SK-MEL-5 (cell line): ENCODE measurements at regions not wholly inside any gene's neighbourhood (a gene's known extent, or its start where the extent isn't known, plus 50 kb on each side); places are given as distances from the start of the nearest gene placed in this dataset.
"Not testable (repeated sequence)": the region's sequence is repeated elsewhere in the genome, so short reads cannot be mapped to it uniquely, and the experiment has no call there.

Experiments used
- DNase-seq: peaks from one replicate; pipeline ENCODE4 v3.0.0-alpha.2; 2016; ENCODE audit warnings: low read depth, low spot score
- in situ Hi-C: cut with HindIII; loops from 2 replicates; pipeline ENCODE4 v1.10.0; 2016; ENCODE audit warnings: low sequenced_read_pairs, high pct_unique_total_duplicates, low pct_unique_long_range_greater_than_20kb

DNA sequence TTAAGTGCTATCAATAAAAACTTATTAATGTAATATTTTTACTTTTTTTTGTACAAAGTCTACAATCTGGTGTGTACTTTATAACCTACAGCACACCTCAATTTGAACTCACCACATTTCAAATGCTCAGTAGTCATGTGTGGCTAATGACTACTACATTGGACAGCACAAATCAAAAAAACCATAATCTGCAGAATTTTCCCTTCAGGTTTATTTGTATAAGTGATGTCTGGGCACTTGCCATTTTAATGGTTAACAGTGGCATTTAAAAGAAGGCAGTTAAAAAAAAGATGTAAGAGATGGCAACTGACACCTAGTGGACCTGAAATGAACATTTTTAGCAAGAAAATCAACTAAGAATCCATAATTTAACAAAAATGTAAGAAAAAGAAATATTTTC is 124.6 kb upstream of the NRBF2 start:
- in situ Hi-C loops, result no loop called here
- DNase-seq, result no peak

DNA sequence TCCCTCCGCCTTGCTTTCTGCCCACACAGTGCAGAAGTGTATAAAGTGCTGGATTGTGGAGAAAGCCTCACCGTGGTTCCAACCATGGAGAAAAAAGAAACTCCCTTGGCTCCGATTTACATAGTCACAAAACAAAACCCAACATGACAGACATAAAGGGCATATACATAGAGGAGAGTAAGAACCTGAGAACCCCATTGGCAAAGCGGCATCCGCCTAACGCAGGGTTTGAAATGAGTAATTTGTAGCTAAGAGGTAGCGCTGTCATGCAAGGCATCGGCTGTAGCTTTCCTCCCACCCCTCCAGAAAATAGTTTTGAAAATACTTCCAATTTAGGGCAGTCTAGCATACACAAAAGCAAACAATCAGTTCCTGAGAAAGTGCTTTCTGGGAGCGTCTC is 126.0 kb upstream of the NRBF2 start:
- in situ Hi-C loops, result no loop called here
- no peak for DNase-seq

DNA sequence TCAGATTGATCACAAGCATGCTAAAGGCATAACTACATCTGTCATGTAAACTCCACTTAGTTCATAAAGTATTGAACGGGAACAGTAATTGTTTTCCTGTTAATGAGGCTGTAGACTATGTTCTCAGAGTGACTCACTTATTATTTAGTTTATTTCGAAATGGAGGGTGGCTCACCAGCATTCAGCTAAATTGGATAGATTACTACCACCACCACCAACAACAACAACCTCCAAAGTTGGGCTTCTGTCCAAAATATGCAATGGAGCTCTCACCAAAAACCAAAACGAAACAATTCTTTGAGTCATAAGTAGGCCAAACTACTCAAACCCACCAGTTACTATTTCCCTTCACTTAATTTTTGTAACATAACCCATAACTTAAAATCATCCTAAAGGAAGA is 127.9 kb upstream of the NRBF2 start:
- DNase-seq, result no peak
- in situ Hi-C loops, result no loop called here

DNA sequence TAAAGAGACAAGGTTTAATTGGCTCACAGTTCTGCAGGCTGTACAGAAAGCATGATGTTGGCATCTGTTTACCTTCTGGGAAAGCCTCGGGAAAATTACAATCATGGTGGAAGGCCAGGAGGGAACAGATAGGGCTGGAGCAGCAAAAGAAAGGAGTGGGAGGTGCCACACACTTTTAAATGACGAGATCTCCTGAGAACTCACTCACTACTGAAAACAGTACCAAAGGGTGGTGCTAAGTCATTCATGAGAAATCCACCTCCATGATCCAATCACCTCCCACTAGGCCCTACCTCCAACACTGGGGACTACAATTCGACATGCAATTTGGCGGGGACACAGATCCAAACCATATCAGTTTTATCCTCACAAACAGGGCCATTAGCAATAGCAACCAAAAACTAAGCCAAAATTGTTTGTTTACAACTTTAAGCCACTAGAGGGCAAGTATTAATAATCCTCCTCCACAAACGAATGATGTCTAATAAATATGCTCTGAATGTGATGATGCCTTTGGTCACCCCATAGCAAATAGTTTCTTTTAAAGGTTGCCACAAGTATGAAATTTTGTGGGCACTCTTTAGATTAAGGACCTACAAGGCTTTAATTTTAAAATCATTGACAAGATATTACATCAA is 129.2 kb upstream of the NRBF2 start:
- in situ Hi-C loops, result no loop called here
- peak; percentile 46 for DNase-seq

DNA sequence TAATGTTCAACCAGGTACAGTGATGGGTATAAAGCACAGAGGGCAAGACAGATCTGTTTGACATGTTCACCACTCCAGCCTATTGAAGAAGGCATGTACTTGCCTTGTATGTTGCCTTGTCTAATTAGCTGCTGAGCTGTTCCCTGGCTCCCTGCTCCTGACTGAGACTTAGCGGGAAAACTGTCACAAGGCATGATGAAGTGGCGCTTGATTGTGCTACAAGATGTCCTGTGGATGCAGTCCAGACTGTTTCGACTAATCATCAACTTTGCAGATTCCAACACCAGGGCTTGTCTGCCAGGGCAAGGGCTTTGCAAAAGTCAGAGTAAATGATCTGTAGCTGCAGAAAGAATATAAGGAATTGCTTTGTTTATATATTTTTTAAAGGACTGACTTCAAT is 136.2 kb upstream of the NRBF2 start:
- no peak for DNase-seq
- in situ Hi-C loops, result no loop called here

DNA sequence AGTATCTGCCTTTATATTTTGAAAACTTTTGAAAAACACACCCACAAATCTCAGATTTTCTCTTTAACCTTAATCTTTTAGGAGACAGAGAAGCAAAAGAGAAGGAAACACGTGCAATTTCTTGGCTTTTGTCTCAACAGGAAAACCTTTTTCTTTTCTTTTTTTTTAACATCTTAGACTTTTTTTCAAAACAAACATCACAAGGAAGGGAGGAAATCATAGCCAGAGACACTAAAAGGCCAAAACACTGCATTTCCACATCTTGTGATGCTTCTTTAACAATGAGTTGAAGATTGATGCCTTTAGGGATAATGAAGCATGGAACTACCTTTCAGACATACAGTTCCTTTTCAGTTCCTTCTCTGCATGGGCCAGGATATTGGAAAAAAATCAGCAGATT is 136.6 kb upstream of the NRBF2 start:
- in situ Hi-C loops, result no loop called here
- DNase-seq, result no peak

DNA sequence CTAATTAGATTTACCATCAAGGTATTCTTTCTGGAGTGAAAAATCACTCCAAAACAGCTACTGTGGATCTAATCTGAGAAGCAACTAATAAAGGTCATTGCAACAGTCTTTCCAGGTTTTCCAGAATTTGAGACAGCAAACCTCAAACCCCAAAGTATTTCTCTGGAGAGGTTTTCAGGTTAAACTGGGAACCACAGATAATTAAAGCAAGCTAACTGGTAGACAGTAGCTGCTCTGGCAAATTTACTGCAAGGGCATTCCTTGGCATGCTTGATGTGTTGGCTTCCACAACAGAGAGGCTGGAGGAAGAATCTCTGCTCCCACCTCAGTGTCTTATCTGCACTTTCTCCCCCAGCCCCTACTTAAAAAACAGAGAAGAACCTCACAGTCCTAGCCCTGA is 140.0 kb upstream of the NRBF2 start:
- no peak for DNase-seq
- in situ Hi-C loops, result no loop called here

DNA sequence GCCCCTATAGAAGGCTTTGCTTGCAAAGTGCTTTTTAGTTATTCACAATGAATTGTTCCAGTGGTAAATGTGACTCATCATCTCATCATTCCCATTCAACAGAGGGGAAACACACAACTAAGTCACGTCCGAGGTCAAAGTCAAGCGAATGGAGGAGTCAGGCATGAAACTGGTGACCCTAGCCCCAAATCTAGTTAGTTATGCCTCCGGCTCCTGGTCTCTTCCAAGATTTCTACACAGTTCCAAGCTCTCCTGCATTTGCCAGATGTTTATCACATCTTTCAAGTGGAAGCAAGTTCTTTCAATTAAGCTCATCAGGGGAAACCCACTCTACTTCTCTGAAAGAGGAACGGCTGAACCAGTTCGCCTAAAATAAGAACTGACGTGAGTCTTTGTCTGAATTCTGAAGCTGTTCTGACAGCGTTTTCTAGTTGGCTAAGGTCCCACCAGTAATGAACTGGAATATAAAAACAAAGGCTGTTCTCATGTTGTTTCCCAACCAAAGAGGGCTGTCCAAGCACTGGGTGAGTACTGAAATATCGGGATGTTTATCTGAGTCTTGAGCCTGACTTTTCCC is 140.9 kb upstream of the NRBF2 start:
- in situ Hi-C loops, result no loop called here
- peak; percentile 40 for DNase-seq

DNA sequence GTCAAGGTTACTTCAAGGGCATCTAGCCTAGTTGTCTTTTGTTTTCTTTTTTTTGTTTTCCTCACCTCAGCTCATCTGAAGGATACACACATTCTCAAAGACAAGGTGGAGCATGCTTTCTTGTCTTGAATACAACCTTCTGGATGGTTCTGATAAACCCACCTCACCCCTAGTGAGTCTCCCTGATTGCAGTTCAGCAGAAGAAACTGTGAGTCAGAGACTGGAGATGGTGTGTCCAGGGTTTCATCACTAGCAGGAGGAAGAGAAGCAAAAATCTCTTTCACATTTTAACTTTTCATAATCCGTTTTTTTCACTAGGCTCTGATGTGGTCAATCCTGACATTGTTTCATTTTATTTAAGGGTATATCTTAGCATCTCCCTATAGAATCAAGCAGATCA is 143.0 kb upstream of the NRBF2 start:
- no peak for DNase-seq
- in situ Hi-C loops, result no loop called here

DNA sequence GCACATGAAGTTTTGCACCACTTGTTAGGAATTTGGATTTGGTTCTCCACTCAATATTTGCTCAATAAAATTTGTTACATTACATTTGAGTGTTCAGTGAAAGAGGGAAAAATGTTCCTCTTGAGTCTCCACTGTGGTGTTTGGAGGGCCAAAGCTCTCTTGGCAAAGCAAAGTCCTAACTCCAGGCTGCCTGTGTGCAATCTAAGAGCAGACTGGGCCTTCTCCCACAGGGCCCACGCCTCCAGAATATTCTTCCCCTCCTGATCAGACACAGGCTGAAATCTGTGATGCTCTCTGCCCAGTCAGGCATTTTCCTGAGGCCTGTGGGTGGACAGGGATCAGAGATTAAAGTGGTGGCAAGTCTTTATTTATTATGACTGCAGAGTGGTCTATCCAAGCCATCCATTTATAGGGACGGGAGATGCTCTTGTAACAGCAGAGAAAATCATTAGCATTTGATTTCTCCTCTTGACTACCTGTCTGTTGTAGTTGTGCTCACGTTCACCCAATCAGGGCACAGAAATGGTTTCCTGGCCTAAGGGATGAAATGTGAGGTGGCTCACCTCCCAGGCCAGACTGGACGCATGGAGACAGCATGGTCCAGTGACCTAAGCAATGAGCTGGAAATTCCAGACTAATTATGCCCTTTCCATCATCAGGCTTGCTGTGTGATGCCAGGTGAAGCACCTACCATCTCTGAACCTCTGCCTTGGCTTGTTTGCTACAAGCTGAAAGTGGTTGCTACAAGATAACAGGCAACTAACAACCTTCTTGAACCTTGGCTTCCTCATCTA is 147.1 kb upstream of the NRBF2 start:
- DNase-seq, result no peak
- in situ Hi-C loops, result no loop called here

DNA sequence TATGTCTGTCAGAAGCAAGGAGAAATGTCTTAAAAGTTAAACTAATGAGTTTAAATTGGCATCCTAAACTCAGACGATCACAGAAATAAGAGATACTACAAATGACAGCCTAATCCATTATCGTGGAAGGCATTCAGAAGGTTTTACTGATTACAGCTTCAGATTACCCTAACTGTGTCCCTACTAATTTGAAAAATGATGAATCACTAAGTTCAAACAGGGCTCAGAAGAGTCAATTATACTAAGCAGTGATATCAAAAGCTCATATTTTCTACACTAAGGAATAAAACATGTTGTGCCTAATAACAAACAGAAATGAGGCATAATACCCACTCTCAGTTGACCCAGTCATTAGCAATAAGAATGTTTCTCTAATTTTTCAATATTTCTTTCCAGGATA is 152.0 kb upstream of the NRBF2 start:
- in situ Hi-C loops, result no loop called here
- no peak for DNase-seq

DNA sequence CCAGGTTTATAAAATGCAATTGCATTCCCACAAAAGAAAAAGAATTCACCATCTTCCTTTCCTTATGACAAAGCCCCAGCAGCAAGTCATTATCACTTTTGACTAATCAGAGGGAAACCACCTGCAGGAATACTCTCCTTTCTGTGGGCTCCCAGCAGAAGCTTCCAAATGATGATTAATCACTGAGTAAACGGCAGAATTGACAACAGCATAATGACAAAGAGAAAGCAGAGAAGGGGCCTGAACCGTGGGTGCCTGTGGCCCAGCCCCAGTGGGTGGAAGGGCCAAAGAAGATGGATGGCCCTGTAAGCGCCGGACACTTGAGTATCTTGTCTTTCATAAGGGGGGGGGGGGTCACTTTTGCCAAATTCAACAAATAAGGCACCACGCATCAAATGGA is 152.4 kb upstream of the NRBF2 start:
- DNase-seq, result no peak
- in situ Hi-C loops, result no loop called here

DNA sequence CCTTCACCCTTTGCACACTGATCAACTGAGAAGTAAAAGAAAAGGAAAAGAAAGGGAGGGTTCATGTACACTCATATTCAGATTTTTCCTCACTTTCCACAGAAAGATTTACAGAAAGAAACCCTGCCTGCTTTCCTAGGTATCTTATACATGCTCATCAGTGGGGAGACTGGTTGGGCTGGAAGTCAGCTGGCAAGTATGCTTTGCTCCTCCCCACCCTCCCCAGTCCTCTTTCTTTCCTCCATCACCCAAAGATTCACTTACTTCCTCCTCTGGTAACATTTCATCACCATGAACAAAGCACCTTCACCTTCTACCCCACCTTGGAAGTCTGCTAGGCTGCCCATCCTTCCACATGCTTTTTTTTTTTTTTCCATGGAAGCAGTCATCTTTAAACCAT is 153.2 kb upstream of the NRBF2 start:
- in situ Hi-C loops, result no loop called here
- no peak for DNase-seq

DNA sequence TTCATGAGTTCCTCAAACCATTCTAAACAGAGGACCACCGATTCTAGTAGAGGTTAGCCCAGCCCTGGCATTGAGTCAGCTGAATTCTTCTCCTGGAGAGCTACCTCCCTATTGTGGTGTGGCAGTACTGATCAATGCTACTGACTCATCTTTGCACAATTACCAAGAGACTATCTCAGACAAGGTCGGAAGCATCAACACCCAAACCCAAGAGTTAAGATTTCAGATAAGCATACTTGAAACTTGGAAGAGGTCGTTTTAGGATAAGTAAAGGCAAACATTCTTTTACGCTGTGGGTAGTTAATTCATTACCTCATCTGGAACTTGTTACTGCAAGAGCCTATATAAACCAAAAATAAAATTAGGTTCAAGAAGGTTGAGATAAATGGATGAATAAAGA is 154.6 kb upstream of the NRBF2 start:
- in situ Hi-C loops, result no loop called here
- DNase-seq, result no peak

DNA sequence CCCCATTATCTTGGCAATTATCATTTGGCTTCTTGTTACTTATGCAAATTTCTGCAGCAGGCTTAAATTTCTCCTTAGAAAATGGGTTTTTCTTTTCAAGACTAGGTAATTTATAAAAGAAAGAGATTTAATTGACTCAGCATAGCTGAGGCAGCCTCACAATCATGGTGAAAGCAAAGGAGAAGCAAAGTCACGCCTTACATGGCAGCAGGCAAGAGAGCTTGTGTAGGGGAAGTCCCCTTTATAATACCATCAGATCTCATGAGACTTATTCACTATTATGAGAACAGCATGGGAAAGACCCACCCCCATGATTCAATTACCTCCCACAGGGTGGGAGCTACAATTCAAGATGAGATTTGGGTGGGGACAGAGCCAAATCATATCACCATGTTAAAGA is 158.3 kb upstream of the NRBF2 start:
- DNase-seq, in situ Hi-C loops: not testable (repeated sequence)

DNA sequence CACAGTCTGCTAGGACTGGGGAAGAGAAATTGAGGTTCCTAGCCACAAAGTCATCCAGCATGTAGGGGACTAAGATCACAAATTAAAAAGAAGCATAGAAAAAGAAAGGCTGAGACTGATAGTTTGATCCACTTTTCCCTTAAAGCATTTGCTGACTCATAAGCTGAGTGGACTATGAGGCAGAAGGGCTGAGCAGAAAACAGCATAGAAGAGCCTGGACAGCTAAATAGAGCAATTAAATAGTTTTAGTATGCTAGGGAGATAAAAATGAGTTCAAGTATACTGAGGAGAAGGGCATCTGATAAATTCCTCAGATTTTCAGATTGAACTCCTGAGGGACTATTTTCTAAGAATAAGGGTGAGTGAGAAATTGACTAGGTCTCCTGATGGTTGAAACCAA is 155.9 kb upstream of the EGR2 start:
- DNase-seq, result no peak
- in situ Hi-C loops, result no loop called here

DNA sequence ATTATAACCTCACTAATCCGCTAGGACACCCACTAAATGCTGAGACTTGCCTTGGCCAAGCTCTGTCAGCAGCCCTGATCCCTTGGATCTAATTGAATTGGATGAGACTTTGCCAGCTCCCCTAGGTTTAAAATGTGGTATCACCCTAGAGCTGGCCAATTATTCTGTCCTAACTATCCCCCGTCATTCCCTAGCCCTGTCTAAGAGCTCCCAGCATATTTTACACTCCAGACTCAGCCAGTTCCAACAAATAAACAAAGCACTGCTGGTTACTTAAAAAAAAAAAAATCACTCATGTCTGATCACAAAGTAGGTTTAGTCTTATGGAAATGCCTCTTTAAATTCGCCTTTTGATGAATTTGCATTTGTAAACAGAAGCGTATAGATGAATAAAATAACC is 147.9 kb upstream of the EGR2 start:
- DNase-seq, result no peak
- in situ Hi-C loops, result no loop called here

DNA sequence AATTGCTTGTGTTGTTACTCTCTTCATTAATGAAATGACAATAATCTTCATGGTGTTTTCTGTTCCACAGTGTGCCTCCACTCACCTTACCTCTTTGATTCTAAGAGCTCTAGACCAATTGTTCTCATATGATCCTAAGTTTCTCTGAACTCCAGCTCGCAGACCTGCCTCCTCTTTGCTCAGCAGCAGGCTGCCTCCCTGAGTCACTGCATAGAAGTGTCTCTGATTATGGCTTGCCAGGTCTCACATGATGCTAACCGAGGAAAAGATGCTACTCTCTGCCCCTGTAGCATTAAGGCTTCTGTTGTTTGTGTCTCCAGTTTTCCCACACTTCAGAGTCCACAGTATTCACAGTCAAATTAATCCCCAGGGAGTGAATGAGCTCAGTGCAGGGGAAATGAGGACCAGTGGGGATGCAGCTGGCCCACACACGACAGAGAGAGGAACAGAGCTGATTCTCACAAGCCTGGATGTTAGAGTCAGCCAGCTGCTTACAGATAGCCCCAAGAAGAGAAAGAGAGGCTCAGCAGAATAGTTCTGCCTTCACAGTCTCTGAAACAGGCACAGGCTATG is 145.9 kb upstream of the EGR2 start:
- DNase-seq, result peak; percentile 34
- in situ Hi-C loops, result no loop called here

DNA sequence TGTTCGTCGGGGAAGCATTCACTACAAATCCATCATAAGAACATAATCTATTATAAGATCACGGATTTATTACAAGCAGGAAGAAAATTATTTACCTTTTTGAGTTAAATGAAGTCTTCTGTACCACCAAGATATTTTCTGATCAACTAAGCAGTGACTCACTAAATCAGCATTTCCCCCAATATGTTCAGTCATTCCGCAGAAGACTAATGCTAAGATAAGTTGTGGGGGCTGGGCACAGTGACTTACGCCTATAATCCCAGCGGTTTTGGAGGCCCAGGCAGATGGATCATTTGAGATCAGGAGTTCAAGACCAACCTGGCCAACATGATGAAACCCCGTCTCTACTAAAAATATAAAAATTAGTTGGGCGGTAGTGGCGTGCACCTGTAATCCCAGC is 144.2 kb upstream of the EGR2 start:
- in situ Hi-C loops, result no loop called here
- no peak for DNase-seq
